ENCODE measurements at regions not wholly inside any gene's neighbourhood (a gene's known extent, or its start where the extent isn't known, plus 50 kb on each side); places are given as distances from the start of the nearest gene placed in this dataset.
"Not testable (repeated sequence)": the region's sequence is repeated elsewhere in the genome, so short reads cannot be mapped to it uniquely, and the experiment has no call there.

- Histone ChIP-seq H3K36me3 (ENCODE audit: control insufficient read depth in 1 of 2, insufficient read depth in 2 of 2, low read length in 2 of 2) (no peaks in the 10 kb centered on the region), H3K4me3 (ENCODE audit: low read depth in 1 of 2, low read length in 2 of 2) (no peak overlapping the region), H3K9me3 (ENCODE audit: control insufficient read depth in 1 of 2, low read length in 2 of 2) (peaks cover 5 to 9% of the 10 kb centered on the region in 2 donors), H3K4me1 (ENCODE audit: control insufficient read depth in 1 of 2, insufficient read depth in 2 of 2, low read length in 2 of 2) (no peaks in the 10 kb centered on the region), H3K27me3 (ENCODE audit: control insufficient read depth in 1 of 2, insufficient read depth in 2 of 2, low read length in 2 of 2) (no peaks in the 10 kb centered on the region), H3K9ac (ENCODE audit: low read depth in 1 of 2, low read length in 2 of 2) (no peak overlapping the region), H3K27ac (ENCODE audit: low read depth, low read length) (no peak overlapping the region)
These were observed 411.1 kb upstream of the MBL2 start for GRCh38 chr10:53183733-53184132.

- H3K27me3 ChIP-seq (ENCODE audit: control insufficient read depth in 1 of 2, insufficient read depth in 2 of 2, low read length in 2 of 2) = no peaks in the 10 kb centered on the region
- H3K4me3 ChIP-seq (ENCODE audit: low read depth in 1 of 2, low read length in 2 of 2) = no peak overlapping the region
- no peaks in the 10 kb centered on the region for H3K9me3 ChIP-seq (ENCODE audit: control insufficient read depth in 1 of 2, low read length in 2 of 2)
- H3K9ac ChIP-seq (ENCODE audit: low read depth in 1 of 2, low read length in 2 of 2) = no peak overlapping the region
- H3K4me1 ChIP-seq (ENCODE audit: control insufficient read depth in 1 of 2, insufficient read depth in 2 of 2, low read length in 2 of 2) = no peaks in the 10 kb centered on the region
- no peaks in the 10 kb centered on the region for H3K36me3 ChIP-seq (ENCODE audit: control insufficient read depth in 1 of 2, insufficient read depth in 2 of 2, low read length in 2 of 2)
- H3K27ac ChIP-seq (ENCODE audit: low read depth, low read length) = no peak overlapping the region
These were observed 404.9 kb upstream of the MBL2 start for GRCh38 chr10:53177468-53177867.

GRCh38 chr10:53166325-53166724 is 393.7 kb upstream of the MBL2 start:
- Histone ChIP-seq H3K4me1 (ENCODE audit: control insufficient read depth in 1 of 2, insufficient read depth in 2 of 2, low read length in 2 of 2) (no peaks in the 10 kb centered on the region), H3K27ac (ENCODE audit: low read depth, low read length) (no peak overlapping the region), H3K9me3 (ENCODE audit: control insufficient read depth in 1 of 2, low read length in 2 of 2) (no peaks in the 10 kb centered on the region), H3K36me3 (ENCODE audit: control insufficient read depth in 1 of 2, insufficient read depth in 2 of 2, low read length in 2 of 2) (no peaks in the 10 kb centered on the region), H3K9ac (ENCODE audit: low read depth in 1 of 2, low read length in 2 of 2) (no peak overlapping the region), H3K4me3 (ENCODE audit: low read depth in 1 of 2, low read length in 2 of 2) (no peak overlapping the region), H3K27me3 (ENCODE audit: control insufficient read depth in 1 of 2, insufficient read depth in 2 of 2, low read length in 2 of 2) (no peaks in the 10 kb centered on the region)

- Histone ChIP-seq H3K4me3 (ENCODE audit: low read depth in 1 of 2, low read length in 2 of 2) (no peak overlapping the region), H3K9me3 (ENCODE audit: control insufficient read depth in 1 of 2, low read length in 2 of 2) (no peaks in the 10 kb centered on the region), H3K9ac (ENCODE audit: low read depth in 1 of 2, low read length in 2 of 2) (no peak overlapping the region), H3K36me3 (ENCODE audit: control insufficient read depth in 1 of 2, insufficient read depth in 2 of 2, low read length in 2 of 2) (no peaks in the 10 kb centered on the region), H3K4me1 (ENCODE audit: control insufficient read depth in 1 of 2, insufficient read depth in 2 of 2, low read length in 2 of 2) (no peaks in the 10 kb centered on the region), H3K27ac (ENCODE audit: low read depth, low read length) (no peak overlapping the region), H3K27me3 (ENCODE audit: control insufficient read depth in 1 of 2, insufficient read depth in 2 of 2, low read length in 2 of 2) (no peaks in the 10 kb centered on the region)
These were observed 390.3 kb upstream of the MBL2 start for GRCh38 chr10:53162856-53163255.

GRCh38 chr10:53161231-53161630 is 388.6 kb upstream of the MBL2 start:
- Histone ChIP-seq H3K4me3 (ENCODE audit: low read depth in 1 of 2, low read length in 2 of 2) (no peak overlapping the region), H3K9ac (ENCODE audit: low read depth in 1 of 2, low read length in 2 of 2) (no peak overlapping the region), H3K27me3 (ENCODE audit: control insufficient read depth in 1 of 2, insufficient read depth in 2 of 2, low read length in 2 of 2) (no peaks in the 10 kb centered on the region), H3K27ac (ENCODE audit: low read depth, low read length) (no peak overlapping the region), H3K9me3 (ENCODE audit: control insufficient read depth in 1 of 2, low read length in 2 of 2) (no peaks in the 10 kb centered on the region), H3K4me1 (ENCODE audit: control insufficient read depth in 1 of 2, insufficient read depth in 2 of 2, low read length in 2 of 2) (no peaks in the 10 kb centered on the region), H3K36me3 (ENCODE audit: control insufficient read depth in 1 of 2, insufficient read depth in 2 of 2, low read length in 2 of 2) (no peaks in the 10 kb centered on the region)

GRCh38 chr10:53155674-53156073 is 383.1 kb upstream of the MBL2 start:
- H3K4me3 ChIP-seq (ENCODE audit: low read depth in 1 of 2, low read length in 2 of 2); H3K27me3 ChIP-seq (ENCODE audit: control insufficient read depth in 1 of 2, insufficient read depth in 2 of 2, low read length in 2 of 2); H3K9me3 ChIP-seq (ENCODE audit: control insufficient read depth in 1 of 2, low read length in 2 of 2); H3K4me1 ChIP-seq (ENCODE audit: control insufficient read depth in 1 of 2, insufficient read depth in 2 of 2, low read length in 2 of 2); H3K9ac ChIP-seq (ENCODE audit: low read depth in 1 of 2, low read length in 2 of 2); H3K27ac ChIP-seq (ENCODE audit: low read depth, low read length); H3K36me3 ChIP-seq (ENCODE audit: control insufficient read depth in 1 of 2, insufficient read depth in 2 of 2, low read length in 2 of 2): not testable (repeated sequence)

GRCh38 chr10:53153831-53154230 is 381.2 kb upstream of the MBL2 start:
- no peaks in the 10 kb centered on the region for H3K4me1 ChIP-seq (ENCODE audit: control insufficient read depth in 1 of 2, insufficient read depth in 2 of 2, low read length in 2 of 2)
- no peak overlapping the region for H3K27ac ChIP-seq (ENCODE audit: low read depth, low read length)
- no peaks in the 10 kb centered on the region for H3K9me3 ChIP-seq (ENCODE audit: control insufficient read depth in 1 of 2, low read length in 2 of 2)
- no peak overlapping the region for H3K9ac ChIP-seq (ENCODE audit: low read depth in 1 of 2, low read length in 2 of 2)
- no peaks in the 10 kb centered on the region for H3K27me3 ChIP-seq (ENCODE audit: control insufficient read depth in 1 of 2, insufficient read depth in 2 of 2, low read length in 2 of 2)
- no peaks in the 10 kb centered on the region for H3K36me3 ChIP-seq (ENCODE audit: control insufficient read depth in 1 of 2, insufficient read depth in 2 of 2, low read length in 2 of 2)
- no peak overlapping the region for H3K4me3 ChIP-seq (ENCODE audit: low read depth in 1 of 2, low read length in 2 of 2)

GRCh38 chr10:53140506-53140905 is 367.9 kb upstream of the MBL2 start:
- H3K9ac ChIP-seq (ENCODE audit: low read depth in 1 of 2, low read length in 2 of 2) = no peak overlapping the region

GRCh38 chr10:53135897-53136253 is 363.3 kb upstream of the MBL2 start:
- Histone ChIP-seq H3K36me3 (ENCODE audit: control insufficient read depth in 1 of 2, insufficient read depth in 2 of 2, low read length in 2 of 2) (no peaks in the 10 kb centered on the region), H3K27ac (ENCODE audit: low read depth, low read length) (no peak overlapping the region), H3K9me3 (ENCODE audit: control insufficient read depth in 1 of 2, low read length in 2 of 2) (no peaks in the 10 kb centered on the region), H3K4me1 (ENCODE audit: control insufficient read depth in 1 of 2, insufficient read depth in 2 of 2, low read length in 2 of 2) (peaks cover 4 to 8% of the 10 kb centered on the region in 2 donors), H3K27me3 (ENCODE audit: control insufficient read depth in 1 of 2, insufficient read depth in 2 of 2, low read length in 2 of 2) (no peaks in the 10 kb centered on the region), H3K4me3 (ENCODE audit: low read depth in 1 of 2, low read length in 2 of 2) (no peak overlapping the region), H3K9ac (ENCODE audit: low read depth in 1 of 2, low read length in 2 of 2) (no peak overlapping the region)

More at GRCh38 chr10:53140506-53140905, 367.9 kb upstream of the MBL2 start:
- H3K36me3 ChIP-seq (ENCODE audit: control insufficient read depth in 1 of 2, insufficient read depth in 2 of 2, low read length in 2 of 2) = no peaks in the 10 kb centered on the region
- H3K27me3 ChIP-seq (ENCODE audit: control insufficient read depth in 1 of 2, insufficient read depth in 2 of 2, low read length in 2 of 2) = no peaks in the 10 kb centered on the region
- peaks cover 0 to 1% of the 10 kb centered on the region in 2 donors for H3K4me1 ChIP-seq (ENCODE audit: control insufficient read depth in 1 of 2, insufficient read depth in 2 of 2, low read length in 2 of 2)
- no peaks in the 10 kb centered on the region for H3K9me3 ChIP-seq (ENCODE audit: control insufficient read depth in 1 of 2, low read length in 2 of 2)
- no peak overlapping the region for H3K27ac ChIP-seq (ENCODE audit: low read depth, low read length)
- H3K4me3 ChIP-seq (ENCODE audit: low read depth in 1 of 2, low read length in 2 of 2) = no peak overlapping the region

- no peaks in the 10 kb centered on the region for H3K27me3 ChIP-seq (ENCODE audit: control insufficient read depth in 1 of 2, insufficient read depth in 2 of 2, low read length in 2 of 2)
- peaks cover 4 to 8% of the 10 kb centered on the region in 2 donors for H3K4me1 ChIP-seq (ENCODE audit: control insufficient read depth in 1 of 2, insufficient read depth in 2 of 2, low read length in 2 of 2)
- no peaks in the 10 kb centered on the region for H3K36me3 ChIP-seq (ENCODE audit: control insufficient read depth in 1 of 2, insufficient read depth in 2 of 2, low read length in 2 of 2)
- H3K9ac ChIP-seq (ENCODE audit: low read depth in 1 of 2, low read length in 2 of 2) = no peak overlapping the region
- no peaks in the 10 kb centered on the region for H3K9me3 ChIP-seq (ENCODE audit: control insufficient read depth in 1 of 2, low read length in 2 of 2)
- no peak overlapping the region for H3K4me3 ChIP-seq (ENCODE audit: low read depth in 1 of 2, low read length in 2 of 2)
- H3K27ac ChIP-seq (ENCODE audit: low read depth, low read length) = no peak overlapping the region
These were observed 362.8 kb upstream of the MBL2 start for GRCh38 chr10:53135213-53135896.

GRCh38 chr10:53134050-53134449 is 361.5 kb upstream of the MBL2 start:
- Histone ChIP-seq H3K4me1 (ENCODE audit: control insufficient read depth in 1 of 2, insufficient read depth in 2 of 2, low read length in 2 of 2) (peaks cover 4 to 8% of the 10 kb centered on the region in 2 donors), H3K36me3 (ENCODE audit: control insufficient read depth in 1 of 2, insufficient read depth in 2 of 2, low read length in 2 of 2) (no peaks in the 10 kb centered on the region), H3K9me3 (ENCODE audit: control insufficient read depth in 1 of 2, low read length in 2 of 2) (no peaks in the 10 kb centered on the region), H3K4me3 (ENCODE audit: low read depth in 1 of 2, low read length in 2 of 2) (no peak overlapping the region), H3K27me3 (ENCODE audit: control insufficient read depth in 1 of 2, insufficient read depth in 2 of 2, low read length in 2 of 2) (no peaks in the 10 kb centered on the region), H3K9ac (ENCODE audit: low read depth in 1 of 2, low read length in 2 of 2) (no peak overlapping the region), H3K27ac (ENCODE audit: low read depth, low read length) (no peak overlapping the region)

All from duodenal mucosa (tissue), 2 donors.